CD1c-positive myeloid dendritic cell (primary cell): ENCODE measurements at regions not wholly inside any gene's neighbourhood (a gene's known extent, or its start where the extent isn't known, plus 50 kb on each side); places are given as distances from the start of the nearest gene placed in this dataset.

Experiments
- DNase-seq: peaks from one replicate; pipeline ENCODE4 v3.0.0-alpha.2; 2016; ENCODE audit errors: extremely low spot score

DNA sequence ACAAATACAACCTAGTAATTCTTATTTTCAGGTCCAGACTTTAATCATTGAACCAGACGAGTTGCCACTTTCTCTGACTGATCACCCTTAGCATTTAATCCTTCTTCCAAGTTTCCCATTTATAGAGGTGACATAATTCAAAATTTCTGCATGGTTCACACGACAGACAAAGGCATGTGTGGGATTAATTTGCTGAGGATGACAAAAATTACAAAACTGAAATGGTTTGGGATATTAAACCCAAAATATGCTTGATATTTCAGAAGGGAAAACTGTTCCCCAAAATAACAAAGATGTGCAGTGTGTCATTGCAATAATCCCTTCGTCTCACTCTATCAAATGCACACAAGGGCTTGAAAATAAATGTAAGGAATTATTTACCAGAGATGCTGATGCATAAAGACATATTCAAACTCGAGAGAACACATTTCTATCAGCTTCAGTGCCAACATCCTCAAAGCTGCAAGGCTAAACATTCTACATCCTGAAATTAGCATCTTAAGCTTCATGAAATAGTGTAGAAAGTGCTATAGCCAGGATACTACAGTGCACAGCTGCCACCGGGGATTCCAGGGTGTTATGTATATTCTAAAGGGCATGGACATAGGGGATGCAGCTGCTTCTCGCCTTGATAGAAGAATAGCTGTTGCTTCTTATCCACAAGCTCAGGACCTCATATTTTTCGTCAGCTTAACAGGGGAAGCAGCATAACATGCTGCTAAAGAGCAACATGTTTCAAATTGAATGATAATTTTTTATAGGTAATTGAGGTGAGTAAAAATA, 198.7 kb upstream of the SLITRK1 start:
- DNase-seq, result no peak

GRCh38 chr13:84077271-84077670, 195.0 kb upstream of the SLITRK1 start:
- DNase-seq, result no peak

GRCh38 chr13:84076280-84076679, 194.0 kb upstream of the SLITRK1 start:
- no peak for DNase-seq

- no peak for DNase-seq
These were observed 168.3 kb upstream of the SLITRK1 start for GRCh38 chr13:84050536-84050935.

DNA sequence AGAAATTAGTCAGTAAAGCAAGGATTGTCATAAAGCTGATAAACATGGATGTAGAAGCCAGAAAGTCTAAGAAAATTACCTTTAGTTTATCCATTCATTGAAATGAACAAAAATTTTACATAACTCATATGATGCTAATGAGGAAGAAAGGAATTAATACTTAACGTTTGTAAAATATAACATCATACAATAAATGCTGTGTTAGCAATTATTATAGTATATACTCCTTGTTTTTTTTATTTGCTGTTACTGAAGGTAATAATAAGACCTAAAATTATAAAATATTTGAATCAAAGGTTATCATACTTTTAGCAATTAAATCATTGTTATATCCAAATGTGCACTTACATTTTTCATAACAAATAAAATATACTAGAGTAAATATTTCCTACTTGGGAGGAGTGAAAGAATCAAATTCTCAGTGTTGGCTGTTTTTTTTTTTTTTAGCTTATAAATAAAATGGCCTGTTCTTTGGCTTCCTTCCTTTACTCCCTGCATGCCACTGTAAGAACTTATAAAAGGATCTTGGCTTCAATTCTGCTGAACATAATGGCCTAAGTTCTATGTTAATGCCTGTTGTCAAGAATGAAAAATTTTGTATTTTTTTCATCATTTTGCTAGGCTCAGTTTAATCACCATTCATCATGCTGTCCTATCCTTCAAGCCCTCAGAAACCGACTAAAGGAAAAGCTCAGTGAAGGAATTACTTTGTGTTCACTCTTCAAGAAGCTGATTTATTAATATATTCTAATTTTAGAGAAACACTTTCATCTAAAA, 167.4 kb upstream of the SLITRK1 start:
- no peak for DNase-seq

- no peak for DNase-seq
These were observed 162.5 kb upstream of the SLITRK1 start for GRCh38 chr13:84044805-84045204.

GRCh38 chr13:84038001-84038400, 155.7 kb upstream of the SLITRK1 start:
- no peak for DNase-seq

- no peak for DNase-seq
These were observed 149.8 kb upstream of the SLITRK1 start for GRCh38 chr13:84032116-84032515.

DNA sequence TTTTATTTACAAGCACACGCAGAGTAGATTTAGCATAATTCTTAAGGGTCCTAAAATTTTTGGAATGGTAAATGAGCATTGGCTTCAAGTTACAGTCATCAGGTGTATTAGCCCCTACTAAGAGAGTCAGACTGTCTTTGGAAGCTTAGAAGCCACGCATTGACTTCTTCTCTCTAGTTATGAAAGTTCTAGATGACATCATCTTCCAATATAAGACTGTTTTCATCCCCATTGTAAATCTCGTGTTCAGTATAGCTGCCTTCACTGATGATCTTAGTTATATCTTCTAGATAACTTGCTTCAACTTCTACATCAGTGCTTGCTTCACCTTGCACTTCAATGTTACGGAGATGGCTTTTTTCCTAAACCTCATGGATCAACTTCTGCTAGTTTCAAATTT, 148.8 kb upstream of the SLITRK1 start:
- DNase-seq, result no peak

DNA sequence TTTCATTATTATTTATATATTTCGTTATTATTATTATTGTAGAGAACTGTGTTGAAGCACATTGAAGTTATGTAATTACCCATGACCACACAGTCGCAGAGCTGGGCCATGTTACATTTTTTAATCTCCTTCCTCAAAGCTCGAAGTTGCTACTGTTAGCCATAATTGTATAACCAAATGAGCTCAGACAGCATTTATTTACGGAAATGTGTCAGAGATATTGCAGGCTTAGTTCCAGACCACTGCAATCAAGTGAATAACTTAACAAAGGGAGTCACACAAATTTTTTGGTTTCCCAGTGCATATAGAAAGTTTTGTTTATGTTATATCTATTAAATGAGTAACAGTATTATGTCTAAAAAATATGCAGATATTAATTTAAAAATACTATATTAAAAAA, 147.1 kb upstream of the SLITRK1 start:
- DNase-seq, result no peak

DNA sequence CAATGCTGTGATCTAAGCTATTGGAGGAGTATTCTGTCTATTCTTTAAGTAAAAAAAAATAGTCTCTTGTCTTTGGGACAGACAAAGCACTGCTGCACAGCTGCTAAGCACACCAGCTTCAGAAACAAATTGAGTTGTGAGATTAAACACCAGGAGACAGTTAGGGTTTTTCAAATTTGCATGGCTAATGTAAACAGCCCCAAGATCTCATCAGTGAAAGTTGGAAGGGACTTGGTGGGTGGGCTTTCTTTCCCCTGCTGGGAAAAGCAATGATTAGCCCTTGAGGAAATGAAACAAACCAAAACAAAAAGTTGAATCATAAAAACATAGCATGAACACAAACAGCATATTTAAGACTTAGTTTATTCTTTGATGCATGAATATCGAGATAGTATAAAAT, 143.6 kb upstream of the SLITRK1 start:
- DNase-seq, result no peak

DNA sequence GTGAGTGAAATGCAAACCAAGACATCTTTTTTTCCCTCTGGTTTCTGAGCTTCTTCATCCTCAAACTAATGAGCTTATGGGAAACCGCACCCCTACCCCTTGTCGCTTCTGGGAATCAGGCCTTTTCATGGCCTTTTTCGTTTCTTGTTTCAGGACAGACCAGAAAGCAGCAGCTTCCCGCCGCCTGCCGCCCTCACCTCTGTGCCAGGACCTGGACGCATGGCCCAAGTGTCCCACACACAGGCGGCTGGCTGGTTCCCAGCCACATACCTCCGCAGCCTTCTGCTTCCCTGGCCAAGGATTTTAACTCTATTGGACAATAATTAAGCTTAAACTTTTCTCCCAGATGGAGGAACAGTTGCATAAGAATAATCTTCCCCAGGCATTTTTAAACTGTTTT, 114.1 kb upstream of the SLITRK1 start:
- DNase-seq, result no peak

DNA sequence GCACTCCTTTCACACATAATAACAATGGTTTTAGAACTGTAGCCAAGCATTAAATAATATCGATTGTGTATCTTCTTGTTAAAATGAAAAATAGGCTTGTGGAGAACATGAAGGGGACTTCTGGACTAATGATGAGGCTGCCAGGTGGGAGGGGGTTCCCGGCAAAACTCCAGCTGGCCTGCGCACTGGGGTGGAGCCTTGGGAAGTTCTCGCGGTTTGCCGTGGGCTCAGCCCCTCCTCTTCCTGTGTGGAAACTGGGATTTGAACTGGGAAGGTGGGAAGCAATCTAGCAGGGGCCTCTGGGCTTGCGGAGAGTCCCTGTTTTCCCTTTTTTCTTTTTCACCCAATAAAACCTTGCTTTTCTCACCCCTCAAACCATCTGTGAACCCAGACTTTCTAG, 113.7 kb upstream of the SLITRK1 start:
- DNase-seq, result no peak

DNA sequence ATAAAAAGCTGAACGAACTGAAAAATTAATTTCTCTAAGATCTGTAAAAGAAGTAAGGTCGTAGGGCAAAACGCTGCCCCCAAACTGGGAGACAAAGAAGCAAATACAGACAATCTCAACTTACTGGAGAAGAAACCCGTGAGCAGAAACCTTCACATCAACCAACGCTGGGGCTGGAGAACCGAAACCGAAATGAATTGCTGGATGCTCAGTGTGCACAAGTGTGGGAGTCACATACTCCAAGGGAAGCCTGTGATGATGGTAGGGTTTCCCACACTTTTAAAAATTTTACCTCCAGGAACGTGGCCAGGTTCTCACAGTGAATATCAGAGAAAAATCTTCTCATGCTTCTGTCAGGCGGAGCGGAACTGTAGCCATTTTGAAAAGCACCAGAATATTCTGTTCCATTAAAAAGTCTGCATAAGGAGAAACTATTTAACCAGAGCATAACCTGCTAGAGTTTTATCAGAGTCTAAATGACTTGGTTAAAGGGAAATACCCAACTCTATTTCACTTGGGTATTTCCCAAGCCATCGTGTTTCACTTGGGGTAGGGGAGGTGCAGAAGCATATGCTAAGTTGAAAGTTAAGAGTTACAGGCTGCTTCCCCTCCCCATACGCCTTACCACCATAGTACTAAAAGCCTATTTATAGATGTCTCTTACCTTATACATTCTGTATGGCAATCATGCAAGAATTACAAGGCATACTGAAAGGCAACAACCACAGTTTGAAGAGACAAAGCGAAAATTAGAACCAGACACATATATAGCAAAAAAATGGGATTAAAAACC, 110.5 kb upstream of the SLITRK1 start:
- no peak for DNase-seq

- no peak for DNase-seq
These were observed 105.1 kb upstream of the SLITRK1 start for GRCh38 chr13:83987394-83987793.

GRCh38 chr13:83984793-83985192, 102.5 kb upstream of the SLITRK1 start:
- no peak for DNase-seq

GRCh38 chr13:83980331-83980730, 98.1 kb upstream of the SLITRK1 start:
- DNase-seq, result no peak

- no peak for DNase-seq
These were observed 93.4 kb upstream of the SLITRK1 start for GRCh38 chr13:83975655-83976165.

DNA sequence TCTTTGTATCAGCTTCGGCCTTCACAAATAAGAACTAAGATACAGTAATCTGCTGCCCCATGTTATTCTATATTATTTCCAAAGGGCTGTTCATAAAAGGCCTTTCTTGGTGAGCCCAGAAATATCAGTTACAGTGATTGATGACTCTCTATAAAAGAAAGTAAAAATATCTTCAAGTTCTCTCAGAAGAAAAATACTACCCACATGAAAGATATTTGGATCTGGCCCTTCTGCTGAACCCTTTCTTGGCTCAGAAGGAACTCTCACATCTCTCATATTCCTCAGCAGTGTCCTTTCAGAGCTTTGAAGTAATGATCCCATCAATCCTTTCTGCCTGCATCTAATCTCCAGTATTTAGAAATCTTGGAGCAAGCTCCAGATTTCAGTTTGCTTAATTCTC, 76.3 kb upstream of the SLITRK1 start:
- DNase-seq, result no peak

GRCh38 chr13:83955011-83955410, 72.7 kb upstream of the SLITRK1 start:
- no peak for DNase-seq

DNA sequence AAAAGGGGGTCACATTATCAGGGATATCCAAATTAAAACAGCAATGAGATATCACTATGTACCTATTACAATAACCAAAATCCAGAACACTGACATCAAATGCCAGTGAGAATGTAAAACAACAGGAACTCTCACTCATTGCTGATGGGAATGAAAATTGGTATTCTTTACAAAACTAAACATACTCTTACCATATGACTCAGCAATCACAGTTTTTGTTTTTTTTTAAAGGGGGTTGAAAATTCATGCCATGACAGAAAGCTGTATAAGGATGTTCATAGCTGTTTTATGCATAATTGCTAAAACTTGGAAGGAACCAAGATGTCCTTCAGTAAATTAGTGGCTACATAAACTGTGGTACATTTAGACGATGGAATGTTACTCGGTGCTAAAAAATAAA, 71.6 kb upstream of the SLITRK1 start:
- DNase-seq, result no peak

DNA sequence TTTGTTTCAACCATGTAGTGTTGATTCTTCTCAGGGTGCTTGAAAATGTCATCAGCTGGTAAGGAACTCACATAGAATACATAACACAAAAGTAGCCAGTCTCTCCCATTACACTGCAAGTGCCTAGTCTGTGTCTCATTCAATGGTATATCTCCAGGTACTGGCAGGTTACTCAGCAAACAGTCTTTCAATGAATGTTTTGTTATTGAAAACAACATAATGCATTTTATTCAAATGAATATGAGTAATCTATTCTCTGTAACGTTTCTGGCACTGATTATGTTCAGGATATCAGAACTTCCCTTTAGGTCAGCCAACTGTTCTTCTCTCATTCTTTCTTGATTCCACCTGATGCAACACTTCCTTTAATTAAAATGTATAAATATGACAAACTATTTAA, 68.0 kb upstream of the SLITRK1 start:
- DNase-seq, result no peak
